H1 (cell line): ENCODE measurements at regions not wholly inside any gene's neighbourhood (a gene's known extent, or its start where the extent isn't known, plus 50 kb on each side); places are given as distances from the start of the nearest gene placed in this dataset.

Experiments used
- CTCF ChIA-PET: fragments of 300-600 bp; sonication (Branson Sonifier 250); formaldehyde crosslinking; loops from one replicate; lab custom pipeline; 2021; ENCODE audit not compliant: partially characterized antibody; lab: Charles Lee
- POLR2A ChIA-PET: fragments of 300-600 bp; sonication (Branson Sonifier 250); formaldehyde crosslinking; loops from one replicate; lab custom pipeline; 2021; ENCODE audit warnings: inconsistent platforms; ENCODE audit not compliant: partially characterized antibody; lab: Charles Lee
- DNase-seq, 2 experiments: peaks; one replicate each; pipeline versions ENCODE4 v3.0.0 to v3.0.0-alpha.2; 2010 to 2022; ENCODE audit warnings: low spot score in 2 of 2, low read depth in 1 of 2, mixed read lengths in 1 of 2
- FAIRE-seq: peaks from 2 replicates; lab custom pipeline; 2011; peaks lifted over from hg19 to GRCh38; lab: Jason Lieb, UNC
- H2AFZ ChIP-seq: 2 replicates; pipeline ENCODE4 v1.8.1; 2012; ENCODE audit warnings: low read length, inconsistent platforms
- H2AK5ac ChIP-seq: 2 replicates; pipeline ENCODE4 v1.6.1; 2013; ENCODE audit warnings: low read depth, low read length
- H2BK120ac ChIP-seq: replicated peaks from 2 replicates; pipeline ENCODE3; 2013; ENCODE audit warnings: low read depth, low read length, inconsistent platforms
- H2BK12ac ChIP-seq: 2 replicates; pipeline ENCODE4 v1.6.1; 2013; ENCODE audit warnings: low read depth, low read length
- H2BK15ac ChIP-seq: 2 replicates; pipeline ENCODE4 v1.6.1; 2013; ENCODE audit warnings: low read length
- H2BK20ac ChIP-seq: 2 replicates; pipeline ENCODE4 v1.6.1; 2013; ENCODE audit warnings: low read length
- H2BK5ac ChIP-seq: 2 replicates; pipeline ENCODE4 v1.6.1; 2013; ENCODE audit warnings: low read depth, low read length
- H3K14ac ChIP-seq: 2 replicates; pipeline ENCODE4 v1.6.1; 2013; ENCODE audit warnings: inconsistent platforms; ENCODE audit not compliant: insufficient read length
- H3K18ac ChIP-seq: 2 replicates; pipeline ENCODE4 v1.6.1; 2013; ENCODE audit warnings: low read length; ENCODE audit errors: extremely low read depth
- H3K23ac ChIP-seq: 2 replicates; pipeline ENCODE4 v1.6.1; 2013; ENCODE audit warnings: inconsistent platforms; ENCODE audit not compliant: insufficient read length
- H3K23me2 ChIP-seq: 2 replicates; pipeline ENCODE4 v1.6.1; 2013; ENCODE audit warnings: low read depth, low read length
- H3K27ac ChIP-seq: 2 replicates; pipeline ENCODE4 v1.6.1; 2011; ENCODE audit warnings: low read depth, low read length, inconsistent platforms
- H3K27me3 ChIP-seq, 4 experiments: replicated peaks in 1 of 4; 1 replicate in 1 of 4; 2 replicates in 3 of 4; pipeline versions ENCODE4 v1.6.1 to v1.8.1; 2011 to 2013; ENCODE audit warnings: low read length in 3 of 4, mild to moderate bottlenecking in 3 of 4, inconsistent platforms in 2 of 4, mixed read lengths in 2 of 4, moderate library complexity in 1 of 4; ENCODE audit not compliant: control insufficient read depth in 3 of 4, insufficient read depth in 3 of 4; ENCODE audit errors: extremely low read depth in 1 of 4
- H3K36me3 ChIP-seq, 4 experiments: 2 replicates each; pipeline versions ENCODE4 v1.6.1 to v1.8.1; 2011 to 2013; ENCODE audit warnings: mild to moderate bottlenecking in 4 of 4, low read length in 3 of 4, moderate library complexity in 2 of 4, control low read depth in 1 of 4, inconsistent platforms in 1 of 4; ENCODE audit not compliant: insufficient read depth in 4 of 4, control insufficient read depth in 2 of 4
- H3K4ac ChIP-seq: replicated peaks from 2 replicates; pipeline ENCODE3; 2013; ENCODE audit warnings: low read length, low read depth, mixed read lengths, inconsistent platforms; ENCODE audit not compliant: insufficient read length
- H3K4me1 ChIP-seq, 4 experiments: replicated peaks in 1 of 4; 1 replicate in 1 of 4; 2 replicates in 3 of 4; pipeline versions ENCODE4 v1.6.1 to v1.8.1; 2011 to 2013; ENCODE audit warnings: low read length in 3 of 4, inconsistent platforms in 2 of 4, mixed read lengths in 1 of 4; ENCODE audit not compliant: insufficient read depth in 4 of 4, control insufficient read depth in 3 of 4
- H3K4me2 ChIP-seq, 2 experiments: 2 replicates each; pipeline versions ENCODE4 v1.6.1 to v1.8.1; 2011 to 2013; ENCODE audit warnings: low read depth in 2 of 2, low read length in 2 of 2, control low read depth in 1 of 2, inconsistent platforms in 1 of 2, mild to moderate bottlenecking in 1 of 2; ENCODE audit not compliant: insufficient read depth in 1 of 2
- H3K4me3 ChIP-seq, 4 experiments: fragments of 200-600, 300-600 bp in 1 of 4; sonication (generic), shearing (Covaris generic), sonication (Bioruptor Twin) in 1 of 4; 2 replicates each; pipeline versions ENCODE4 v1.5.1 to v1.8.1; 2011 to 2016; ENCODE audit warnings: low read length in 4 of 4, low read depth in 3 of 4, control low read depth in 2 of 4, inconsistent platforms in 2 of 4, mild to moderate bottlenecking in 2 of 4, mixed read lengths in 1 of 4, moderate library complexity in 1 of 4; ENCODE audit not compliant: insufficient read depth in 2 of 4; ENCODE audit errors: extremely low read depth in 1 of 4
- H3K56ac ChIP-seq: replicated peaks from 2 replicates; pipeline ENCODE3; 2013; ENCODE audit warnings: low read depth, mild to moderate bottlenecking, mixed read lengths, low read length, inconsistent platforms; ENCODE audit not compliant: insufficient read length
- H3K79me1 ChIP-seq: 2 replicates; pipeline ENCODE4 v1.6.1; 2013; ENCODE audit warnings: low read depth, low read length, control low read depth
- H3K79me2 ChIP-seq, 2 experiments: 2 replicates each; pipeline versions ENCODE4 v1.6.1 to v1.8.1; 2012 to 2013; ENCODE audit warnings: low read length in 2 of 2, mild to moderate bottlenecking in 2 of 2, inconsistent platforms in 1 of 2; ENCODE audit not compliant: insufficient read depth in 2 of 2, control insufficient read depth in 1 of 2
- H3K9ac ChIP-seq, 4 experiments: replicated peaks in 1 of 4; 1 replicate in 1 of 4; 2 replicates in 3 of 4; pipeline versions ENCODE4 v1.6.1 to v1.8.1; 2011 to 2013; ENCODE audit warnings: low read depth in 3 of 4, low read length in 3 of 4, control low read depth in 2 of 4, mild to moderate bottlenecking in 2 of 4, moderate library complexity in 2 of 4, inconsistent platforms in 1 of 4; ENCODE audit errors: extremely low read depth in 1 of 4
- H3K9me3 ChIP-seq, 2 experiments: 2 replicates each; pipeline versions ENCODE4 v1.6.1 to v1.8.1; 2012 to 2013; ENCODE audit warnings: mild to moderate bottlenecking in 2 of 2, moderate library complexity in 2 of 2, control low read depth in 1 of 2, inconsistent platforms in 1 of 2, low read depth in 1 of 2, low read length in 1 of 2, mixed read lengths in 1 of 2; ENCODE audit not compliant: insufficient read depth in 2 of 2
- H4K20me1 ChIP-seq, 2 experiments: replicated peaks in 1 of 2; 2 replicates each; pipeline versions ENCODE3 to v1.8.1; 2011 to 2013; ENCODE audit warnings: inconsistent platforms in 2 of 2, low read length in 2 of 2, mild to moderate bottlenecking in 1 of 2; ENCODE audit not compliant: insufficient read depth in 2 of 2, control insufficient read depth in 1 of 2
- H4K5ac ChIP-seq: 2 replicates; pipeline ENCODE4 v1.6.1; 2013; ENCODE audit warnings: low read length, low read depth, mixed read lengths, inconsistent platforms; ENCODE audit not compliant: insufficient read length
- H4K8ac ChIP-seq: 2 replicates; pipeline ENCODE4 v1.8.0; 2013; ENCODE audit warnings: mild to moderate bottlenecking, moderate library complexity, low read length, inconsistent platforms; ENCODE audit not compliant: insufficient read depth; ENCODE audit errors: extremely low read depth
- H4K91ac ChIP-seq: replicated peaks from 2 replicates; pipeline ENCODE3; 2013; ENCODE audit warnings: low read length, mixed read lengths, inconsistent platforms; ENCODE audit not compliant: insufficient read length
- BCL11A ChIP-seq, 2 experiments: IDR thresholded peaks; one replicate each; pipeline ENCODE4 v1.6.1; 2011; ENCODE audit warnings: low read depth in 2 of 2, low read length in 2 of 2, mild to moderate bottlenecking in 2 of 2
- E2F6 ChIP-seq: IDR thresholded peaks from 2 replicates; pipeline ENCODE4 v1.6.1; 2012; ENCODE audit warnings: inconsistent platforms
- EZH2 ChIP-seq: fragments of 200-600 bp; sonication (generic); IDR thresholded peaks from 2 replicates; pipeline ENCODE4 v1.7.1; 2012; ENCODE audit warnings: low read depth, mild to moderate bottlenecking, moderate library complexity, low read length, inconsistent platforms; ENCODE audit not compliant: severe bottlenecking
- NANOG ChIP-seq: IDR thresholded peaks from 2 replicates; pipeline ENCODE4 v1.6.1; 2011; ENCODE audit warnings: low read length, low read depth, mild to moderate bottlenecking, inconsistent platforms; ENCODE audit not compliant: insufficient read depth, poor library complexity, severe bottlenecking
- POU5F1 ChIP-seq: IDR thresholded peaks from 2 replicates; pipeline ENCODE4 v1.6.1; 2011; ENCODE audit warnings: low read depth, mild to moderate bottlenecking, low read length, moderate library complexity
- RNF2 ChIP-seq: fragments of 200-900, 300-1000 bp; sonication (generic); IDR thresholded peaks from 2 replicates; pipeline ENCODE4 v1.7.1; 2016; ENCODE audit warnings: borderline replicate concordance, low read depth, mild to moderate bottlenecking, antibody characterized with exemption, low read length; ENCODE audit not compliant: poor library complexity, severe bottlenecking; ENCODE audit errors: missing control alignments
- ZNF274 ChIP-seq: IDR thresholded peaks from 2 replicates; pipeline ENCODE4 v1.7.0; 2012; ENCODE audit warnings: low read length, borderline replicate concordance; ENCODE audit errors: extremely low read depth
- WGBS, 2 experiments: shearing (Covaris generic) in 1 of 2; methylation state at CpG; one replicate each; pipeline versions ENCODE4 v1.1.6 to v1.1.7; 2013 to 2015; ENCODE audit warnings: low lambda C conversion rate in 2 of 2, mixed read lengths in 2 of 2, inconsistent platforms in 1 of 2, low coverage in 1 of 2, missing lambda C conversion rate in 1 of 2; ENCODE audit not compliant: insufficient replicate concordance in 2 of 2, insufficient coverage in 1 of 2, insufficient read length in 1 of 2; ENCODE audit errors: extremely low coverage in 1 of 2, missing lambda C conversion rate in 1 of 2; 5-methylcytosine and 5-hydroxymethylcytosine counted together
- TF ChIP-seq, protein P1 (sequence below): IDR thresholded peaks from 2 replicates; pipeline ENCODE4 v1.6.1; 2011; ENCODE audit warnings: low read depth, mild to moderate bottlenecking, low read length; ENCODE audit not compliant: insufficient read depth
- TF ChIP-seq, protein P2 (sequence below): IDR thresholded peaks from 2 replicates; pipeline ENCODE4 v1.6.1; 2011; ENCODE audit warnings: low read length, improper control_type of control experiment

GRCh38 chr12:108019862-108020261 lies 109.2 kb upstream of the WSCD2 start:
- no peak overlapping the region for H3K4me2 ChIP-seq
- no peak overlapping the region for H2AK5ac ChIP-seq
- TF ChIP-seq POU5F1 (no peak), BCL11A (IDR thresholded peaks at IDR 0.05; ENCODE audit: low read depth in 2 of 2, low read length in 2 of 2) (no peak), RNF2 (no peak), E2F6 (no peak), EZH2 (no peak), NANOG (no peak), ZNF274 (no peak)
- TF ChIP-seq, protein P1, sequence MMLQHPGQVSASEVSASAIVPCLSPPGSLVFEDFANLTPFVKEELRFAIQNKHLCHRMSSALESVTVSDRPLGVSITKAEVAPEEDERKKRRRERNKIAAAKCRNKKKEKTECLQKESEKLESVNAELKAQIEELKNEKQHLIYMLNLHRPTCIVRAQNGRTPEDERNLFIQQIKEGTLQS, result no peak
- TF ChIP-seq, protein P2, sequence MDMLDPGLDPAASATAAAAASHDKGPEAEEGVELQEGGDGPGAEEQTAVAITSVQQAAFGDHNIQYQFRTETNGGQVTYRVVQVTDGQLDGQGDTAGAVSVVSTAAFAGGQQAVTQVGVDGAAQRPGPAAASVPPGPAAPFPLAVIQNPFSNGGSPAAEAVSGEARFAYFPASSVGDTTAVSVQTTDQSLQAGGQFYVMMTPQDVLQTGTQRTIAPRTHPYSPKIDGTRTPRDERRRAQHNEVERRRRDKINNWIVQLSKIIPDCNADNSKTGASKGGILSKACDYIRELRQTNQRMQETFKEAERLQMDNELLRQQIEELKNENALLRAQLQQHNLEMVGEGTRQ, result no peak
- H3K4me3 ChIP-seq, result no peak overlapping the region
- no peak overlapping the region for H2AFZ ChIP-seq
- no peak overlapping the region for H3K14ac ChIP-seq
- H3K18ac ChIP-seq, result no peak overlapping the region
- H4K91ac ChIP-seq, result no peak overlapping the region
- no peaks in the 10 kb centered on the region for H3K4me1 ChIP-seq
- no peak overlapping the region for H3K9ac ChIP-seq
- POLR2A ChIA-PET, result no interaction called here
- 85% methylated on average over 2 of the region's 2 CpGs; no CpG with 5 or more reads in 1 of the 2 experiments for WGBS, 2 experiments
- FAIRE-seq (no peak), DNase-seq (no peak)
- CTCF ChIA-PET, result interaction anchor here (0.8 to 2.8 kb wide), 3 partner anchors 17 to 101 kb away, joined by 3 to 15 read pairs (median 3); no protein-coding TSS in a partner anchor
- no peak overlapping the region for H3K23ac ChIP-seq
- peaks cover 7% of the 10 kb centered on the region; the same call in 1 of the 2 replicates for H3K23me2 ChIP-seq
- no peak overlapping the region for H3K27ac ChIP-seq
- peaks cover 0 to 3% of the 10 kb centered on the region in 2 experiments for H4K20me1 ChIP-seq
- no peak overlapping the region for H3K4ac ChIP-seq
- no peaks in the 10 kb centered on the region for H3K36me3 ChIP-seq
- no peaks in the 10 kb centered on the region for H3K79me1 ChIP-seq
- H2BK120ac ChIP-seq, result no peak overlapping the region
- H3K27me3 ChIP-seq, result no peaks in the 10 kb centered on the region
- no peaks in the 10 kb centered on the region for H3K79me2 ChIP-seq
- H4K5ac ChIP-seq, result no peak overlapping the region
- H2BK12ac ChIP-seq, result no peak overlapping the region
- no peak overlapping the region for H4K8ac ChIP-seq
- no peak overlapping the region for H2BK20ac ChIP-seq
- H3K56ac ChIP-seq, result no peak overlapping the region
- H2BK15ac ChIP-seq, result no peak overlapping the region
- no peaks in the 10 kb centered on the region for H3K9me3 ChIP-seq
- H2BK5ac ChIP-seq, result no peak overlapping the region
